HL-60 (cell line): ENCODE measurements at regions not wholly inside any gene's neighbourhood (a gene's known extent, or its start where the extent isn't known, plus 50 kb on each side); places are given as distances from the start of the nearest gene placed in this dataset.

Experiments
- GABPA ChIP-seq: IDR thresholded peaks from 2 replicates; pipeline ENCODE4 v1.6.1; 2012; ENCODE audit warnings: low read depth
- POLR2AphosphoS5 ChIP-seq: IDR thresholded peaks from 2 replicates; pipeline ENCODE4 v1.6.1; 2012; ENCODE audit warnings: low read depth
- SPI1 ChIP-seq: IDR thresholded peaks from 2 replicates; pipeline ENCODE4 v1.6.1; 2012; ENCODE audit warnings: low read depth, mild to moderate bottlenecking, borderline replicate concordance
- TF ChIP-seq, protein P1 (sequence below): IDR thresholded peaks from one replicate; pipeline ENCODE4 v1.5.1; 2011; ENCODE audit warnings: low read length, control low read depth, inconsistent platforms; ENCODE audit not compliant: insufficient read depth
- TF ChIP-seq, protein P2 (sequence below): IDR thresholded peaks from 2 replicates; pipeline ENCODE4 v1.6.1; 2012; ENCODE audit warnings: low read depth; ENCODE audit not compliant: insufficient replicate concordance

DNA sequence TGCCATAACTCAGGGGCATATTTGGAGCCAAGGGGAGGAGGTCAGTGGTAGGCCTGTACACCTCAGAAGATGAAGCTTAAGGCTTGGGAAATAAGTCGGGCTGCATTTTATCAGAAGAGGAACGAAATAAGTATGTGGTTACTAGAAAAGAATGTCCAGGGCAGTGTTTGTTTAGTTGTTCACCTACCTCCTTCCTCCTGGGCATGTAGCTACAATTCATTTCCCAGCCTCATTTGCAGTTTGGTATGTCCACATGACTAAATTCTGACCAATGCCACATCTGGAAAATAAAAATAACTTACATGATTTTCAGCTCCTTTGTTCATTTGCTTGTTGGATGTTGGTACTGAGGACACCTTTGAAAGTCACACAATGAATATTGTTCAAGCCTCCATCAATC, 294.5 kb upstream of the RGS17 start:
- TF ChIP-seq, protein P1, sequence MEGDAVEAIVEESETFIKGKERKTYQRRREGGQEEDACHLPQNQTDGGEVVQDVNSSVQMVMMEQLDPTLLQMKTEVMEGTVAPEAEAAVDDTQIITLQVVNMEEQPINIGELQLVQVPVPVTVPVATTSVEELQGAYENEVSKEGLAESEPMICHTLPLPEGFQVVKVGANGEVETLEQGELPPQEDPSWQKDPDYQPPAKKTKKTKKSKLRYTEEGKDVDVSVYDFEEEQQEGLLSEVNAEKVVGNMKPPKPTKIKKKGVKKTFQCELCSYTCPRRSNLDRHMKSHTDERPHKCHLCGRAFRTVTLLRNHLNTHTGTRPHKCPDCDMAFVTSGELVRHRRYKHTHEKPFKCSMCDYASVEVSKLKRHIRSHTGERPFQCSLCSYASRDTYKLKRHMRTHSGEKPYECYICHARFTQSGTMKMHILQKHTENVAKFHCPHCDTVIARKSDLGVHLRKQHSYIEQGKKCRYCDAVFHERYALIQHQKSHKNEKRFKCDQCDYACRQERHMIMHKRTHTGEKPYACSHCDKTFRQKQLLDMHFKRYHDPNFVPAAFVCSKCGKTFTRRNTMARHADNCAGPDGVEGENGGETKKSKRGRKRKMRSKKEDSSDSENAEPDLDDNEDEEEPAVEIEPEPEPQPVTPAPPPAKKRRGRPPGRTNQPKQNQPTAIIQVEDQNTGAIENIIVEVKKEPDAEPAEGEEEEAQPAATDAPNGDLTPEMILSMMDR, result no peak
- TF ChIP-seq, protein P2, sequence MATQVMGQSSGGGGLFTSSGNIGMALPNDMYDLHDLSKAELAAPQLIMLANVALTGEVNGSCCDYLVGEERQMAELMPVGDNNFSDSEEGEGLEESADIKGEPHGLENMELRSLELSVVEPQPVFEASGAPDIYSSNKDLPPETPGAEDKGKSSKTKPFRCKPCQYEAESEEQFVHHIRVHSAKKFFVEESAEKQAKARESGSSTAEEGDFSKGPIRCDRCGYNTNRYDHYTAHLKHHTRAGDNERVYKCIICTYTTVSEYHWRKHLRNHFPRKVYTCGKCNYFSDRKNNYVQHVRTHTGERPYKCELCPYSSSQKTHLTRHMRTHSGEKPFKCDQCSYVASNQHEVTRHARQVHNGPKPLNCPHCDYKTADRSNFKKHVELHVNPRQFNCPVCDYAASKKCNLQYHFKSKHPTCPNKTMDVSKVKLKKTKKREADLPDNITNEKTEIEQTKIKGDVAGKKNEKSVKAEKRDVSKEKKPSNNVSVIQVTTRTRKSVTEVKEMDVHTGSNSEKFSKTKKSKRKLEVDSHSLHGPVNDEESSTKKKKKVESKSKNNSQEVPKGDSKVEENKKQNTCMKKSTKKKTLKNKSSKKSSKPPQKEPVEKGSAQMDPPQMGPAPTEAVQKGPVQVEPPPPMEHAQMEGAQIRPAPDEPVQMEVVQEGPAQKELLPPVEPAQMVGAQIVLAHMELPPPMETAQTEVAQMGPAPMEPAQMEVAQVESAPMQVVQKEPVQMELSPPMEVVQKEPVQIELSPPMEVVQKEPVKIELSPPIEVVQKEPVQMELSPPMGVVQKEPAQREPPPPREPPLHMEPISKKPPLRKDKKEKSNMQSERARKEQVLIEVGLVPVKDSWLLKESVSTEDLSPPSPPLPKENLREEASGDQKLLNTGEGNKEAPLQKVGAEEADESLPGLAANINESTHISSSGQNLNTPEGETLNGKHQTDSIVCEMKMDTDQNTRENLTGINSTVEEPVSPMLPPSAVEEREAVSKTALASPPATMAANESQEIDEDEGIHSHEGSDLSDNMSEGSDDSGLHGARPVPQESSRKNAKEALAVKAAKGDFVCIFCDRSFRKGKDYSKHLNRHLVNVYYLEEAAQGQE, result no peak
- TF ChIP-seq POLR2AphosphoS5 (no peak), GABPA (no peak), SPI1 (no peak)
